Suppressor macrophage treated with lipopolysaccharide for 4 hours (primary cell): ENCODE measurements at regions not wholly inside any gene's neighbourhood (a gene's known extent, or its start where the extent isn't known, plus 50 kb on each side); places are given as distances from the start of the nearest gene placed in this dataset.
"Not testable (repeated sequence)": the region's sequence is repeated elsewhere in the genome, so short reads cannot be mapped to it uniquely, and the experiment has no call there.

ENCODE experiments used
- DNase-seq: peaks from one replicate; pipeline ENCODE4 v3.0.0-alpha.2; 2020

GRCh38 chr15:30842798-30843472 lies 60.8 kb upstream of the FAN1 start:
- DNase-seq = not testable (repeated sequence)

- DNase-seq = peak; percentile 5
Measured at GRCh38 chr15:30845536-30845935, 58.2 kb upstream of the FAN1 start.
